HG03280 (cell line): ENCODE measurements at regions not wholly inside any gene's neighbourhood (a gene's known extent, or its start where the extent isn't known, plus 50 kb on each side); places are given as distances from the start of the nearest gene placed in this dataset.
"Not testable (repeated sequence)": the region's sequence is repeated elsewhere in the genome, so short reads cannot be mapped to it uniquely, and the experiment has no call there.

Experiments
- ATAC-seq: cut with Tn5 transposase; IDR thresholded peaks from one replicate; pipeline ENCODE4 v1.9.1; 2021; ENCODE audit warnings: mild to moderate bottlenecking, moderate library complexity; ENCODE audit not compliant: unreplicated experiment

DNA sequence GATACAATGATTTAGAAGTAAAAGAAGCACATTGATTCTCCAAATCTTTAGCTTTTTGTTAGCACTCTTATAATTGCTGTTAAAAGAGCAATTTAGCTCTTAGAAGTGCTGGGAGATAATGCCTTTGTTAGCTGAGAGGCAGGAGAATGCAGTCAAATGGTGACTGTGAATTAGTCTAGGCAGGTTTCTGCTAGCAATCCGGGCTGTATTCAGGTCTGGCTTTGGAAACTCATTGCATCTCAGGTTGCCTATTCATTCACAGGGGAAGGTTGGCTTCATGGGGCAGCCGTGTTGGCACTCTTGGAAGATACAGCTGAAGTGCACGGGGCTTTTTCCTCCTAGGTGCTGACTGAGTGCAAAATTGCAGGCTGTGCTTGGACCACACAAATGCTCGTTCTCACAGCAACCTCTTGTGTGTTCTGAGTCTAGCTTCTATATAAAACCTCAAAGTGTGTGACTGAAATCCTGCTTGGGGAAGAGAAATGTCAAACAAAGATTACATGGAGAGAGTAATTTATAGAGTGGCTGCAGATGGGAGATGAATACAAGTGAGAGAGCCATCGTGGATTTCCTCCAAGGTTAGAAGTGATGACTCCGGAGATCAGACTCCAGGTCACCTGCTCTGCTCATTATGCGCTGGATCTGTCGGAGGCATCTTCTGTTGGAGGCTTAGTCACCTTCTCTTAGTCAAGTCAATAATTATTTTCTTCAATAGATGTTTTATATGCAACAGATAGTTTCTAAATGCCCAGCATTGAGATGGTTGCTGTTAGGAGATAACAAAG is 167.8 kb downstream of the PMAIP1 start:
- no peak for ATAC-seq

DNA sequence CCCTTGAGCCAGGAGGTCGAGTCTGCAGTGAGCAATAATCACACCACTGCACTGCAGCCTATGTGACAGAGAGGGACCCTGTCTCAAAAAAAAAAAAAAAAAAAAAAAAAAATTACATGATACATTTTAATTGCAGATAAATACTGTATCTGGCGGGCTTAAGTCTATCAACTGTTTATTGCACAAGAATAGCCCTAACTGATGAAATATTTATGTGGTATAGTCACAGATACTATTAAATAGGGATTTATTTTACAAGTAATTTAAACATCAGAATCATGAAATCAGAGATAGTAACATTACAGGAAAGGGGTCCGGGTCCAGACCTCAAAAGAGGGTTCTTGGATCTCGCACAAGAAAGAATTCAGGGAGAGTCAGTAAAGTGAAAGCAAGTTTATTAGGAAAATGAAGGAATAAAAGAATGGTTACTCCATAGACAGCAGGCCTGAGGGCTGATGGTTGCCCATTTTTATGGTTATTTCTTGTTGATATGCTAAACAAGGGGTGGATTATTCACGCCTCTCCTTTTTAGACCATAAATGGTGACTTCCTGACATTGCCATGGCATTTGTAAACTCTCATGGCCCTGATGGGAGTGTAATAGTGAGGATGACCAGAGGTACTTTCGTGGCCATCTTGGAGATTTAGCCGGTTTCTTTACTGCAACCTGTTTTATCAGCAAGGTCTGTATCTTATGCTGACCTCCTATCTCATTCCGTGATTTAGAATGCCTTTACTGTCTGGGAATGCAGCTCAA is 166.6 kb downstream of the PMAIP1 start:
- no peak for ATAC-seq

DNA sequence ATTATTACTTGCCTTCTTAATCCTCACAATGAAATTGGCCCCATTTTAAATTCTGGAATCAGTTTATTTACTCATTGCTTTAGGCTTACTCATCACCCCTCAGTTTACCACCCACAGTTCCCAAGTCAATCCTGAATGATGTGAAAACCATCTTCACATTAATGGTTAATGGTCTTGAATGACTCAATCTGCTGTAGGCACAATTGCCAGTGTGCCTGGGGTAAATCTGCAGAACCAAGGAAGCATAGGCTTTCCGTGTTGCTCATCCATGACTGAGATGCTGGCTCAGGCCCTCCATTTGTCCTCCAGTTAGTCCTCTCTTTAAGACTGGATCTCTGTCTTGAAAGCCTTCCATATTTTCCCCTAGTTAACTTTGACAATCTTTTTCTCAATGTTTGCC is 164.5 kb downstream of the PMAIP1 start:
- no peak for ATAC-seq

DNA sequence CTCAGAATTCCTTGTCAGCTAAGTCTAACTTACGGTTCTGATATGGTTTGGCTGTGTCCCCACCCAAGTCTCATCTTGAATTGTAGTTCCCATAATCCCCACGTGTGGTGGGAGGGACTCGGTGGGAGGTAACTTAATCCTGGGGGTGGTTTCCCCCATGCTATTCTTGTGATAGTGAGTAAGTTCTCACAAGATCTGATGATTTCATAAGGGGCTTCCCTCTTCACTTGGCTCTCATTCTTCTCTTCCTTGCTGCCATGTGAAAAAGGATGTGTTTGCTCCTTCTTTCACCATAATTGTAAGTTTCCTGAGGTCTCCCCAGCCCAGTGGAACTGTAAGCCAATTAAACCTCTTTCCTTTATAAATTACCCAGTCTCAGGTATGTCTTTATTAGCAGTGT is 163.0 kb downstream of the PMAIP1 start:
- not testable (repeated sequence) for ATAC-seq

GRCh38 chr18:60062396-60062795 is 162.6 kb downstream of the PMAIP1 start:
- no peak for ATAC-seq

GRCh38 chr18:60060578-60060977 is 160.8 kb downstream of the PMAIP1 start:
- no peak for ATAC-seq

- no peak for ATAC-seq
Observed at GRCh38 chr18:60060026-60060425, 160.2 kb downstream of the PMAIP1 start.

- ATAC-seq = no peak
Observed at GRCh38 chr18:60059216-60059615, 159.4 kb downstream of the PMAIP1 start.

DNA sequence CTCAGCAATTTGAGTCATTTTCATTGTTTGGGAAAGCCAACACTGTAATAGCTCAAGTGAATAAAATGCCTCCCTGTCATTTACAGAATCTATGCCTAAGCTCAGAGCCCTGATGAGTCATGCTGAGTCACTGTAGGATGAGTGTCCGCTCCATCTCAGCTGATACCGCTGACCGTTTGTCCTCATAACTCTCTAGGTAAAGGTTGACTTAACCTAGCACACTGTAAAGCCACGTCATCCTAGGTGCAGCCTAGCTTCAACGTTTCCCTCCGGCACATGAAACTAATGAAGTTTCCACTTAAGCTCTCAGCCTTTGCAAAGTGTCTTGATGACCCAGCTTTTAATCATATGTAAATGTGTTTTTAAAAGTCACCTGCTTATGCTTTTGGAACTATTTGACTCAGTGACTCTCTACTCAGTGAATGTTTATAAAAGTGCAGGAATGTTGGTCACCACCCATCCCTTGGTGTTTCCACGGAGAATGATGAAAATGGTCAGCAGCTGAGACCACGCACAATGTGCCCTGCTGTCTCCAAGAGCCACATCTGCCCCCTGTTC is 154.0 kb downstream of the PMAIP1 start:
- no peak for ATAC-seq

- ATAC-seq = no peak
Observed at GRCh38 chr18:60050821-60051220, 151.0 kb downstream of the PMAIP1 start.

DNA sequence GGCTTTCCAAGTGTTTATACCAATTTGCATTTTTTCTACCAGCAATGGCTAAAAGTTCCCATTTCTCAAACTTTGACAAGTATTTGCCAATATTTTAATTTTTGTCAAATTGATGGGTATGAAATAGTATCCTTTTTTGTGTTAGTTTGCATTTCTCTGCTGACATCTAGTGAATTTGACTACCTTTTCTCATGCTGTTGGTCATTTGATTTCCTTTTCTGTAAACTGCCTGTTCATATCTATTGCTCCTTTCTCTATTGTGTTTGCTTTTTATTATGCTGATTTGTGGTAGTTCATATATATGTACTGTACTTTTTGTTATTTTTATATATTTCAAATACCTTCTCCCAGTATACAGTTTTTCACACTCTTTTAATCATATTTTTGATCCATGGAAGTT is 149.4 kb downstream of the PMAIP1 start:
- ATAC-seq = no peak

- ATAC-seq = no peak
Observed at GRCh38 chr18:60047556-60047955, 147.8 kb downstream of the PMAIP1 start.

DNA sequence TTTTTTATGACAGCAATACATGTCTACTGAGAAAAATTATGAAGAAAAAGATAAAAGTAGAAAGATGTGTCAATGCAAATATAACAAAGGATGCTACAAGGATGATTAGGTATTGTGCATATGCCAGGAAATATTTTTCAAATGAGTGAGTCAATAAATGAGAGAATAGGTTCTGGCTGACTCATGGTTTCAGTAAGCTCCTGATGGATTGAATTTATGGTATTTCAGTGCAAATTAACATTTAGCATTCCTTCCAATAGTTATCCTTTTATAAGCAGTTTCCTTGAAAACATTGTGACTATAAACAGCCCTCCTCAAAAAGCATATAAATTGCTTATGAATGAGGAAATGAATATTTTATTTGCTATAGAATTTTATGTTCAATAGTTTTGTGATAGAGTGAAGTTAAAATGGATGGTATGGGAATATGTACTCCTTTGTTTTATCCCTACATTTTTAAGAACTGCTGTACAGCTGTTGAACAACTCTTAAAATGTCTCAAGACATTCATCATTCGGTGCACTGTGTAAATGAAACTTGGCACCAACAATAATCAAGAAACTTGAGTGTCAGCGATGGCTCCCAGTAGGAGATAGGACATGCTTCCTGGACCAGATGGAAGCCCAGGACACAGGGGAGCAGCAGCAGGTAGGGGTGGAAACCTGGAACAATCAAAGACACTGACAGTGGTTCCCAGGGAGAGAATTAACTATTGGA is 144.7 kb downstream of the PMAIP1 start:
- no peak for ATAC-seq

GRCh38 chr18:60040971-60041370 is 141.2 kb downstream of the PMAIP1 start:
- no peak for ATAC-seq

DNA sequence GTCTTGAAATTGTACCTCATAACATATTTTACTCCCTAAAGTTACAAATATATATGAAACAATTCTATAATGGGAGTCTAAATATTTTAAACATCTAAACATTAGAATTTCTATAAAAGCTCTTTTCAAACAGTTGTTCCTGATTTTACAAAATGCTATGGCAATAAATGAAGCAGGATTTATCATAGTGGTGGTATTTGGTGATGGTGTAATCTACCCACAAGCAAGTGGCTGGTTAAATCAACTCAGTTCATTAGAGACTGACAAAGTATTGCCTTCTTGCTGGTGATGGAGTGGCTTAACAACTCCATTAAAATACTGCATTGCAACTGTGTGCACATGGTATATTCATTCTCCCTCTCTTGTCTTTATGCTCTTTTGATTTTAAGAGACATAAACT is 138.9 kb downstream of the PMAIP1 start:
- ATAC-seq = no peak

GRCh38 chr18:60027397-60027796 is 127.6 kb downstream of the PMAIP1 start:
- no peak for ATAC-seq

DNA sequence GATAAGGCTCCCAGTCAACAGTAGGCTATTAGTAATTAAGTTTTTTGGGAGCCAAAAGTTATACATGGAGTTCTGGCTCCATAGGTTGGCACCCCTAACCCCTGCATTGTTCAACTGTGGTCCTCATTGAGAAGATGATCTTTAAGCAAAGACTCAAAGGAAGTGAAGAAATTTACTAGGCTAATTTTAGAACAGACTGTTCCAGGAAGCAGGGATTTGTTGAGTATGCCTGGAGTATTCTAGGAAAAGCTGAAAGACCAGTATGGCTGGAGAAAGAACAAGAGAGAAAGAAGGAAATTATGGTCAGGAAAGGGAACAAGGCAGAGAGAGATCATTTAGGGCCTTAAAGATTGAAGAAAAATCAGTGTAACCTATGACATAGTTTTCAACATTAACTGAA is 125.1 kb downstream of the PMAIP1 start:
- no peak for ATAC-seq

DNA sequence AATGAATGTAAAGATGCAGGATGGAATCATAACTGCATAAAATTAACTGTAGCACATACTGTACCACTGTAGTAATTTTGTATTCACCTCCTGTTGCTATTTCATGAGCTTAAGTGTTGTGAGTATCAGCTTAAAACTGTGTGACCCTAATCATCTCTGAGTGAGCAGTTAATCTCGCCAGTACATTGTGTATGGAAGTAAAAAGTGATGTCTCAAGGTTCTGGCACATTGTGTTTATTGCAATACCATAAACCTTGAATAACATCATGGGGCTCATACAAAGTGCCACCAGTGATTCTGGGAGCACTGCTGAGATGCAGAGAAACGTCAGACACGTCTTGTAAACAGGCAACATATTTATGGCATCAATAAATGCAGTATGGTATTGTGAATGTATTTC is 124.5 kb downstream of the PMAIP1 start:
- no peak for ATAC-seq

DNA sequence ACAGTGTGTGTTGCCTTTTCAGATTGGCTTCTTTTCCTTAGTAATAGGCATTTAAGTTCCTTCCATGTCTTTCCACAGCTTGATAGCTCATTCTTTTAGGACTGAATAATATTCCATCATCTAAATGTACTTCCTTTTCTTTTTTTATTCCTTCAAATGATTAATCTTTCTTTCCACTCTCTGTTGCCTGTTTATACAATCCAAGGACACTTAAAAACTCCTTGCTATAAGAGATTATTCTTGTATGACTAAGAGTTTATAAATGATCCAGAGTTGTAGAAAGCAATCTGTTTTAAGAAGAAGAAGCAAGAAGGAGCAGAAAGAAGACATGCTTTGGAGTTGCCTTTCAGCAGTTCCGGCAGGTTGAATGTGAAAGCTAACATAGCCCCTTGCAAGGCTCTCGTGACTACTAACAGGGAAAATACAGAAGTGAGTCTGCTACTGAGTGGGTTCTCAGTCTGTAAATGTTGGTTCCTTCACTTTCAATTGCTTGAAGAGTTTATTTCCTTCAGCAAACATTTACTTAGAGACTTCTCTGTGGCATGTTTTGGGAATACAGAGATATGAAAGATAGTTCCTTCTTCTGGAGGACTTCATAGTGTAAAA is 123.0 kb downstream of the PMAIP1 start:
- no peak for ATAC-seq

DNA sequence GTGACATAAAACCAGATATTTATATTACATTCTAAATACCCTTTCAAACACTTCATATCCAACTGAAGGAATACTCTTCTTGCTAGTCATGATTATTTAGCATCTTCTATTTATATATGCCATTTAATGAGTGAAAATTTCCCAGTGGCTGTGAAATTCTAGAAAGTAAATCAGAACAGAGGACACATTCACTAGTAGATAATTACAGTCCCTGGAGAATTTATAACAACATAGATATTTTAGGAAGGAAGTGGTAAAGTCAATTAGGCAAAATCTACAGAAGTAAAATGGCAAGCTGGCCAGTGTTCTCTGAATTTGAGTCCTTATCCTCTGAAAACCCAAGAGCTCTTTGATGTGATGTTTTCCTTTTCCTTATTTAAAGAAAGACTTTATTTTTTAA is 121.8 kb downstream of the PMAIP1 start:
- no peak for ATAC-seq
